DND-41 (cell line): ENCODE measurements at regions not wholly inside any gene's neighbourhood (a gene's known extent, or its start where the extent isn't known, plus 50 kb on each side); places are given as distances from the start of the nearest gene placed in this dataset.

ENCODE experiments used
- EZH2 ChIP-seq: IDR thresholded peaks from 3 replicates; pipeline ENCODE4 v1.6.1; 2012; ENCODE audit warnings: borderline replicate concordance, low read depth, mild to moderate bottlenecking, moderate library complexity, low read length, inconsistent platforms; ENCODE audit not compliant: severe bottlenecking
- TF ChIP-seq, protein P1 (sequence below): IDR thresholded peaks from 2 replicates; pipeline ENCODE4 v1.5.1; 2012; ENCODE audit warnings: borderline replicate concordance, low read length, moderate library complexity, mild to moderate bottlenecking; ENCODE audit not compliant: poor library complexity, severe bottlenecking; ENCODE audit errors: extremely low read depth

DNA sequence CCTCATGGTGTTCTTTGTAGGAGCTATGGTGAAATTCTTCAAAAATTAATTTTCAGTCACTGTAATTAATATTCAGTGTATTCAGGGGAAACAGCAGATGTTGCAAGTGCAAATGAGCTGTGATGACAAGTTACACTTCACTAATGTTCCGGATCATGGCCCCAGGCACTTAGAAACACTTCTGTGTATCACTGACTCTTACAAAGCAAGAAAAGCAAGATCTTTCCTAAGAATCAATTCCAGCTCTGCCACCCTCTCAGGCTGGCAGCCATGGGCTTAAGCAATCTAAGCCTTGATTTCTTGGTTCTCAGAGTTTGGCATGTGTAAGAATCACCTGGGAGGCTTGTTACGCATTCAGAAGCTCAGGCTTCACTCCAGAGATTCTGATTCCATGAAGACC is 78.0 kb downstream of the MARCHF4 start:
- TF ChIP-seq, protein P1, sequence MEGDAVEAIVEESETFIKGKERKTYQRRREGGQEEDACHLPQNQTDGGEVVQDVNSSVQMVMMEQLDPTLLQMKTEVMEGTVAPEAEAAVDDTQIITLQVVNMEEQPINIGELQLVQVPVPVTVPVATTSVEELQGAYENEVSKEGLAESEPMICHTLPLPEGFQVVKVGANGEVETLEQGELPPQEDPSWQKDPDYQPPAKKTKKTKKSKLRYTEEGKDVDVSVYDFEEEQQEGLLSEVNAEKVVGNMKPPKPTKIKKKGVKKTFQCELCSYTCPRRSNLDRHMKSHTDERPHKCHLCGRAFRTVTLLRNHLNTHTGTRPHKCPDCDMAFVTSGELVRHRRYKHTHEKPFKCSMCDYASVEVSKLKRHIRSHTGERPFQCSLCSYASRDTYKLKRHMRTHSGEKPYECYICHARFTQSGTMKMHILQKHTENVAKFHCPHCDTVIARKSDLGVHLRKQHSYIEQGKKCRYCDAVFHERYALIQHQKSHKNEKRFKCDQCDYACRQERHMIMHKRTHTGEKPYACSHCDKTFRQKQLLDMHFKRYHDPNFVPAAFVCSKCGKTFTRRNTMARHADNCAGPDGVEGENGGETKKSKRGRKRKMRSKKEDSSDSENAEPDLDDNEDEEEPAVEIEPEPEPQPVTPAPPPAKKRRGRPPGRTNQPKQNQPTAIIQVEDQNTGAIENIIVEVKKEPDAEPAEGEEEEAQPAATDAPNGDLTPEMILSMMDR = no peak
- TF ChIP-seq EZH2 = no peak
